LHCN-M2 (cell line): ENCODE measurements at regions not wholly inside any gene's neighbourhood (a gene's known extent, or its start where the extent isn't known, plus 50 kb on each side); places are given as distances from the start of the nearest gene placed in this dataset.
A peak's percentile ranks its signal among the peaks of the same experiment; 100 is the strongest.

ENCODE experiments used
- DNase-seq: peaks from one replicate; pipeline ENCODE4 v3.0.0-alpha.2; 2012; ENCODE audit warnings: low read depth

- DNase-seq = no peak
Observed at GRCh38 chr7:25704413-25704812, 447.6 kb upstream of the NFE2L3 start.

GRCh38 chr7:25706764-25707163 lies 445.2 kb upstream of the NFE2L3 start:
- DNase-seq = no peak

- no peak for DNase-seq
Observed at GRCh38 chr7:25707768-25708620, 444.0 kb upstream of the NFE2L3 start.

GRCh38 chr7:25710959-25711358 lies 441.0 kb upstream of the NFE2L3 start:
- DNase-seq = no peak

DNA sequence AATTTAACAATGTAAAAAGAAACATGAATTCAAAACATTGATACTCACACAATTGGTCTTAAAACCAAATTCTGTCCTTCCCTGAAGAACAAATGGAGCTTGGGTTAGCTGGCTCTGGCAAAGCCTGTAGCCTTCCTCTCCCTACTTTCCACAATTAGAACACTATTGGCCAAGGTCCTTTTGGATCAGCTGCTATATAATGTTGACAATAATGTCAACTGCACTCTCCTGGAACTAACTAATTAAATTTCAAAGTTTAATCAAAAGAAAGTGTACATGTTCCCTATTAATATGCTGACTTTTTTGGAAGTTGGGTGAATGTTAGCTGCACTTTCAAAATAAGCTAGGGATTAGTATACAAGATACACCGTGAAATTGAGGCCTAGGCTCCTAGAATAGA lies 440.1 kb upstream of the NFE2L3 start:
- DNase-seq = no peak

DNA sequence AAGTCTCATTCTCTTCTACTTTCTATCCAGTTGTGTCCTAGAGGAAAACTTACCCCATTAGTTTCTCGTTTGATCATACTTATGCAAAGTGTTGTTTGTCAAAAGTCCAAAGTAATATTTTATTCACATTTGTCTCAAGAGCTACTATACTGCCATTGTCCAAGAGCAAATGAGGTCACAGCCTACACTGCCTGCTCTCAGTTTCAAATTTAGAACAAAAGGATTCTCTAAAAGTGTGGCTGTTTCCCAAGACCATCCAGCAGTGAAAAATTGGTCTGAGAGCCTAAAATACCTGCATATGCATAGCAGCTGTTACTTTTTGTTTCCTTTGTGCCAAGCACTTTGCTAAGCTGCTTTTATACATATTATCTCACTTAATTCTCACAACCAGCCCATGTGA lies 439.5 kb upstream of the NFE2L3 start:
- no peak for DNase-seq

DNA sequence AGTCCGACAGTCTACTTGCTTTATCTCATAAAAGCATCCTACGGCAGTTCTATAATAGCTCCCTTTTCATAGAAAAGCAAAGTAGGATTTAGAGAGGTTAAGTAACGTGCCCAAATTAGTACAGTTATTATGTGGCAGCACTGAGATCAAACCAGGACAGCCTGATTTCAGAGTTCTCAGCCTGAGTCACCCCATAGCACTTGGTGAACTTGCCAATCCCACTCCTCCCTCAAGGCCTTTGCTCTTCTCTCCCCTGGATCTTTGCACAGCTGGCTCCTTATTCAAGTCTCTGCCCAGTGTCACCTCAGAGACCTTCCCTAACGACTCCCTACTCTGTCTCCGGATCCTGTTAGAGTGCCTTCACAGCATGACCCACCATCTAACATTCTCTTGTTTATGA lies 438.0 kb upstream of the NFE2L3 start:
- no peak for DNase-seq

DNA sequence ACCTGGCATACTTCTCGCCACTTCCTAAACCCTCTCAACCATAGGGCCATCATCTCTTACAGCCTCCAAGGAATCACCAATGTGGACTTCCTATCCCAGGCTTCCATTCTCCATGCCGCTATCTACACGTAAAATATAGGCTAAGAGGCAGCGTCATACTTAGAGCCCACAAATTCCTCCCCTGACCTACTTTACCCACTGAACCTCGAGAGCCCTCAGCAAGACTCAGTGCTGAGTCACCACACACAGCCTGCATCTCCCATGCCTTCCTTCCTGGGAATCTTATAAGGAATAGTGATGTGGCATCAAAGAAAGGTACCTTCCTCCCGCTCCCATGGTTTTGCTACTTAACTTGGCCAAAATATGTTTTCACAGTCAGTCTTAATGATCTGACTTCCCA lies 435.6 kb upstream of the NFE2L3 start:
- peak; percentile 21 for DNase-seq

- DNase-seq = no peak
Observed at GRCh38 chr7:25718596-25718995, 433.4 kb upstream of the NFE2L3 start.

GRCh38 chr7:25719190-25719896 lies 432.7 kb upstream of the NFE2L3 start:
- no peak for DNase-seq

DNA sequence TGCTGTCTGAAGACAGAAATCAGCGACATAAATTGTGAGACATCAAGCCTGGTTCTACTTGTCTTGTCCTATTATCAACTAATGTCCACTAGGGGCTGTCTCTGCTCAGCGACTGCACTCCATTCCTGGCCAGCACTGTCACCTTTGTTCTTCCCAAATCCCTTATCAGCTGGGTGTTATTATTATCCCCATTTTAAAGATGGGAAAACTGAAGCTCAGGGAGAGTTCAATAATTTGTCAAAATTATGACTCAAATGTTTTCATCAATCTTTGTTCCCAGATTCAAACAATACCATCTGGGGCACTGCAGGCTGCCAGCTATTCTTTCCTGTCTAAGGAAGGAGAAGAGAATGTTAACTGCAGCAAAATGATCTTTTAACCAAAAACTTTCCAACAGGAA lies 431.6 kb upstream of the NFE2L3 start:
- DNase-seq = peak; percentile 11

DNA sequence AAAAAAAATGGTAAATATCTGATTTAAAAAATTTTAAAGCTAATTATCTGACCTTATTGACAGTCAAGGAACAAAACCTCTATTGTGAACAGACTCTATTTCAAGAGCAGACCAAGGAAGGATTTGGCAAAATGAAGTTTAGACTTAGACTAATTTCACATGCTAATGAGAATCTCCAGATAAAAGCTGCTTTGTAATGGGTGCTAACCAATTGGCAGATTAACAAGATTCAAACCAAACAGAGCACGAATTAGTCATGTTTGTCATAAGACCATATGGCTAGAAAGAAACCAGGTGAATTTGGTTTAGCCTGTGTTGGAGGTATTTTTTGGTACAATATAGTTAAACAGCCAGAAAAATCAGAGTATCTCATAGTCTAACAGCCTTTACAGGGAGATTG lies 429.1 kb upstream of the NFE2L3 start:
- no peak for DNase-seq

DNA sequence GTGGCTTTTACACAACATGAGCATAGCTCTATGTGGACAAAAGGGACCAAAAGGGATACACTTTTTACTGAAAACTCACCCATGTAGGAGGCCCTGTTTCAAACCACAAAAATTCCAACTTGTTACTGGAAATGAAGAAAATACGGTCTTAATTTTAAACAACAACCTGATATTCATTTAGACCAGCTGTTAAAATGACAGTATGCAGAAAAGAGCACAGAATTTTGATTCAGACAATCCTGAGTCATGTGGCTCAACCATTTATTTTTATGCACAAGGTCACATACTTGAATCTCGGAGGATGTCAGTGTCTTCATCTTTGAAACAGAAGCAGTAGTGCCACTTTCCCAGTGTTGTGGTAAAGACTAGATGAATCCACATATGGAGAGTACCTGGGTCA lies 426.5 kb upstream of the NFE2L3 start:
- DNase-seq = no peak

GRCh38 chr7:25726170-25726780 lies 425.7 kb upstream of the NFE2L3 start:
- DNase-seq = no peak

- DNase-seq = no peak
Observed at GRCh38 chr7:25726781-25727311, 425.2 kb upstream of the NFE2L3 start.

DNA sequence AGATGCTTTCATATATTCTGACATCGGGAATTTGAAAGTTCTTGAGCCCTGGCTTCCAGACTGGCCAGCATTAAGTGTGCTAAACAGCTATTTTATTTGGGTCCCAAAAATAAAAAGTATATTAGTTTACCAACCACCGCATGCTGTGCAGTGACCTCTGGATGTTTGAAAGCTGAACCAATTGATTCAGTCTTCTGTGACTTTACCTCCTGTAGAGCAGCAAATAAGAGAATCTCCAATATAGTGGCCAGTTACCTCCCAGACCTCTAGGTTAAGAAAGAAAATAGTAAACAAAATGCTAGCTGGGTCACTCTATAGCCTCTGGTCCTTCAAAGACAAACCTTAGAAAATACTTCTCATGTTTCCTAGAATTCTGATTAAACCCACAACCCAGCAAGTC lies 424.6 kb upstream of the NFE2L3 start:
- DNase-seq = no peak

GRCh38 chr7:25727876-25728275 lies 424.1 kb upstream of the NFE2L3 start:
- no peak for DNase-seq

GRCh38 chr7:25731068-25731845 lies 420.7 kb upstream of the NFE2L3 start:
- DNase-seq = no peak

DNA sequence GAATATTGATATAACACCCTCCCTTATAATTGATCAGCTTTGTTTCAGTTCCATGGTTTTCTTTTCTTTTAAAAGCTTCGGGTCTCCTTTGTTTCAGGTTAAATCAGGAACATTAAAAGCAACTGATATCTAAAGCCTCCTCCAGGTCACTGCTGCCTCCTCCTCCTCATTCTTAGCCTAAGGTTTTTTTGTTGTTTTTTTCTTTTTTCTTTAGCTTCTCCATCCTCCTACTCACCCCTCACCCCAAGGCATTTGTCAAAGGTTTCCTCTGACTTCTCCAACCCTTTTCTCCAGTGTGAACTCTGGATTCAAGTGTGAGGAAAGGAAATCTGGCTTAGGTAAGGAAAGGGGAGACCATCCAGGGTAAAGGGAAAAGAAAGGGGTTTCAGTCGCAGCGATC lies 420.2 kb upstream of the NFE2L3 start:
- no peak for DNase-seq

GRCh38 chr7:25732766-25733217 lies 419.2 kb upstream of the NFE2L3 start:
- DNase-seq = no peak

DNA sequence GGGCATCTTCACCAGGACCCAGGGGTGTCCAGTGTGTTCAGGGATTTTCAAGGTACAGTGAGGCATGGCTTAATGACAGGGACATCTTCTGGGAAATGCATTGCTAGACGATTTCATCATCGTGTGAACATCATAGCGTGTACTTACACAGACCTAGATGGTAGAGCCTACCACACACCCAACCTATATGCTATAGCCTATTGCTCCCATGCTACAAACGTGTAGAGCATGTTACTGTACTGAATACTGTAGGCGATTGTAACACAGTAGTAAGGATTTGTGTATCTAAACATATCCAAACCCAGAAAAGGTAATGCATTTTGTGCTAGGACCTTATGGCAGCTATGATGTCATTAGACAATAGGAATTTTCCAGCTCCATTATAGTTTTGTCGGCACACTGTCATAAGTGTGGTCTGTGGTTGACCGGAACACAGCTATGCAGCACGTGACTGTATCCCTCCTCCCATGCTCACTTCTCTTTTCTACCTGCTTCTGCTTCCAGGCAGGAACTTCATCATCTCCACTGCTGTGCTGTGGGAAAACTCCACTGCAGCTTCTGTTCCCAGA lies 416.2 kb upstream of the NFE2L3 start:
- DNase-seq = no peak
